ENCODE measurements at regions not wholly inside any gene's neighbourhood (a gene's known extent, or its start where the extent isn't known, plus 50 kb on each side); places are given as distances from the start of the nearest gene placed in this dataset.

- H3K9me3 Mint-ChIP-seq (ENCODE audit: unreplicated experiment), result no peaks in the 10 kb centered on the region
- H3K27ac Mint-ChIP-seq (ENCODE audit: unreplicated experiment), result no peak overlapping the region
- H3K4me3 Mint-ChIP-seq (ENCODE audit: unreplicated experiment), result no peak overlapping the region
- no peak for DNase-seq (ENCODE audit: low spot score)
- H3K36me3 Mint-ChIP-seq (ENCODE audit: low read depth, unreplicated experiment), result no peaks in the 10 kb centered on the region
- no peaks in the 10 kb centered on the region for H3K27me3 Mint-ChIP-seq (ENCODE audit: unreplicated experiment)
- TF ChIP-seq CTCF (IDR thresholded peaks at IDR 0.05; ENCODE audit: unreplicated experiment), result no peak
- H3K4me1 Mint-ChIP-seq (ENCODE audit: unreplicated experiment), result no peaks in the 10 kb centered on the region
Measured at GRCh38 chr13:57820924-57821323, 189.4 kb downstream of the PCDH17 start.

- no peak for TF ChIP-seq CTCF (IDR thresholded peaks at IDR 0.05; ENCODE audit: unreplicated experiment)
- H3K36me3 Mint-ChIP-seq (ENCODE audit: low read depth, unreplicated experiment), result no peaks in the 10 kb centered on the region
- no peak for DNase-seq (ENCODE audit: low spot score)
- H3K27me3 Mint-ChIP-seq (ENCODE audit: unreplicated experiment), result no peaks in the 10 kb centered on the region
- no peak overlapping the region for H3K4me3 Mint-ChIP-seq (ENCODE audit: unreplicated experiment)
- H3K4me1 Mint-ChIP-seq (ENCODE audit: unreplicated experiment), result no peaks in the 10 kb centered on the region
- H3K9me3 Mint-ChIP-seq (ENCODE audit: unreplicated experiment), result no peaks in the 10 kb centered on the region
- H3K27ac Mint-ChIP-seq (ENCODE audit: unreplicated experiment), result no peak overlapping the region
Measured at GRCh38 chr13:57823704-57824103, 192.2 kb downstream of the PCDH17 start.

- no peak for TF ChIP-seq CTCF (IDR thresholded peaks at IDR 0.05; ENCODE audit: unreplicated experiment)
- H3K4me3 Mint-ChIP-seq (ENCODE audit: unreplicated experiment), result no peak overlapping the region
- no peaks in the 10 kb centered on the region for H3K27me3 Mint-ChIP-seq (ENCODE audit: unreplicated experiment)
- H3K27ac Mint-ChIP-seq (ENCODE audit: unreplicated experiment), result no peak overlapping the region
- H3K36me3 Mint-ChIP-seq (ENCODE audit: low read depth, unreplicated experiment), result no peaks in the 10 kb centered on the region
- H3K4me1 Mint-ChIP-seq (ENCODE audit: unreplicated experiment), result no peaks in the 10 kb centered on the region
- DNase-seq (ENCODE audit: low spot score), result no peak
- no peaks in the 10 kb centered on the region for H3K9me3 Mint-ChIP-seq (ENCODE audit: unreplicated experiment)
Measured at GRCh38 chr13:57824121-57824520, 192.6 kb downstream of the PCDH17 start.

GRCh38 chr13:57825066-57825465 lies 193.5 kb downstream of the PCDH17 start:
- no peaks in the 10 kb centered on the region for H3K36me3 Mint-ChIP-seq (ENCODE audit: low read depth, unreplicated experiment)
- DNase-seq (ENCODE audit: low spot score), result no peak
- no peaks in the 10 kb centered on the region for H3K4me1 Mint-ChIP-seq (ENCODE audit: unreplicated experiment)
- no peaks in the 10 kb centered on the region for H3K9me3 Mint-ChIP-seq (ENCODE audit: unreplicated experiment)
- TF ChIP-seq CTCF (IDR thresholded peaks at IDR 0.05; ENCODE audit: unreplicated experiment), result no peak
- no peak overlapping the region for H3K4me3 Mint-ChIP-seq (ENCODE audit: unreplicated experiment)
- no peak overlapping the region for H3K27ac Mint-ChIP-seq (ENCODE audit: unreplicated experiment)
- H3K27me3 Mint-ChIP-seq (ENCODE audit: unreplicated experiment), result no peaks in the 10 kb centered on the region

- TF ChIP-seq CTCF (IDR thresholded peaks at IDR 0.05; ENCODE audit: unreplicated experiment), result no peak
- no peaks in the 10 kb centered on the region for H3K27me3 Mint-ChIP-seq (ENCODE audit: unreplicated experiment)
- no peaks in the 10 kb centered on the region for H3K4me1 Mint-ChIP-seq (ENCODE audit: unreplicated experiment)
- DNase-seq (ENCODE audit: low spot score), result no peak
- H3K27ac Mint-ChIP-seq (ENCODE audit: unreplicated experiment), result no peak overlapping the region
- no peaks in the 10 kb centered on the region for H3K9me3 Mint-ChIP-seq (ENCODE audit: unreplicated experiment)
- no peak overlapping the region for H3K4me3 Mint-ChIP-seq (ENCODE audit: unreplicated experiment)
- H3K36me3 Mint-ChIP-seq (ENCODE audit: low read depth, unreplicated experiment), result no peaks in the 10 kb centered on the region
Measured at GRCh38 chr13:57829496-57829895, 198.0 kb downstream of the PCDH17 start.

All from endothelial cell (in vitro differentiated cells).